Astrocyte (in vitro differentiated cells and primary cell): ENCODE measurements at regions not wholly inside any gene's neighbourhood (a gene's known extent, or its start where the extent isn't known, plus 50 kb on each side); places are given as distances from the start of the nearest gene placed in this dataset.

Experiments used
- DNase-seq: peaks from one replicate; pipeline ENCODE4 v3.0.0-alpha.2; 2010; ENCODE audit warnings: low read depth
- FAIRE-seq: peaks from 2 replicates; lab custom pipeline; 2011; peaks lifted over from hg19 to GRCh38; lab: Jason Lieb, UNC
- H2AFZ ChIP-seq: 2 replicates; pipeline ENCODE4 v1.6.0; 2012; ENCODE audit warnings: low read depth, low read length, inconsistent platforms
- H3K27ac ChIP-seq: 2 replicates; pipeline ENCODE4 v1.5.1; 2011; ENCODE audit warnings: low read depth, low read length, inconsistent platforms
- H3K27me3 ChIP-seq: 2 replicates; pipeline ENCODE4 v1.6.0; 2011; ENCODE audit warnings: low read length, inconsistent platforms; ENCODE audit not compliant: insufficient read depth
- H3K36me3 ChIP-seq: 2 replicates; pipeline ENCODE4 v1.5.1; 2011; ENCODE audit warnings: low read length, inconsistent platforms; ENCODE audit not compliant: insufficient read depth
- H3K4me1 ChIP-seq: 2 replicates; pipeline ENCODE4 v1.5.1; 2011; ENCODE audit warnings: low read length, inconsistent platforms; ENCODE audit not compliant: insufficient read depth
- H3K4me2 ChIP-seq: 2 replicates; pipeline ENCODE4 v1.6.0; 2012; ENCODE audit warnings: low read length, inconsistent platforms
- H3K4me3 ChIP-seq: 2 replicates; pipeline ENCODE4 v1.5.1; 2011; ENCODE audit warnings: low read depth, mild to moderate bottlenecking, low read length, inconsistent platforms; ENCODE audit not compliant: insufficient read depth
- H3K79me2 ChIP-seq: 2 replicates; pipeline ENCODE4 v1.6.0; 2012; ENCODE audit warnings: mild to moderate bottlenecking, low read length, inconsistent platforms; ENCODE audit not compliant: insufficient read depth
- H3K9ac ChIP-seq: 2 replicates; pipeline ENCODE4 v1.6.0; 2012; ENCODE audit warnings: mild to moderate bottlenecking, low read length, inconsistent platforms
- H3K9me3 ChIP-seq: 2 replicates; pipeline ENCODE4 v1.5.1; 2012; ENCODE audit warnings: low read depth, mild to moderate bottlenecking, low read length, inconsistent platforms; ENCODE audit not compliant: insufficient read depth
- H4K20me1 ChIP-seq: 2 replicates; pipeline ENCODE4 v1.6.0; 2012; ENCODE audit warnings: low read length, inconsistent platforms; ENCODE audit not compliant: insufficient read depth
- H3K27ac Mint-ChIP-seq: one replicate; pipeline ENCODE4 v1.8.0; 2021; ENCODE audit warnings: mild to moderate bottlenecking, mixed read lengths; ENCODE audit not compliant: unreplicated experiment
- H3K27me3 Mint-ChIP-seq: one replicate; pipeline ENCODE4 v1.8.0; 2021; ENCODE audit warnings: low read depth, mixed read lengths; ENCODE audit not compliant: unreplicated experiment
- H3K36me3 Mint-ChIP-seq: one replicate; pipeline ENCODE4 v1.8.0; 2021; ENCODE audit warnings: low read depth, mixed read lengths; ENCODE audit not compliant: unreplicated experiment
- H3K4me1 Mint-ChIP-seq: one replicate; pipeline ENCODE4 v1.8.0; 2021; ENCODE audit warnings: low read depth, mixed read lengths; ENCODE audit not compliant: unreplicated experiment
- H3K4me3 Mint-ChIP-seq: one replicate; pipeline ENCODE4 v1.8.0; 2021; ENCODE audit warnings: mild to moderate bottlenecking, moderate library complexity, mixed read lengths; ENCODE audit not compliant: unreplicated experiment
- H3K9me3 Mint-ChIP-seq: one replicate; pipeline ENCODE4 v1.8.0; 2021; ENCODE audit warnings: mild to moderate bottlenecking, mixed read lengths; ENCODE audit not compliant: unreplicated experiment
- EZH2 ChIP-seq: IDR thresholded peaks from 2 replicates; pipeline ENCODE4 v1.6.1; 2012; ENCODE audit warnings: mild to moderate bottlenecking, low read length, inconsistent platforms; ENCODE audit not compliant: insufficient read depth
- TF ChIP-seq, protein P1 (sequence below): IDR thresholded peaks from 2 replicates; pipeline ENCODE4 v1.5.1; 2011; ENCODE audit warnings: low read depth, mild to moderate bottlenecking, inconsistent platforms, low read length, moderate library complexity; ENCODE audit not compliant: insufficient read depth

DNA sequence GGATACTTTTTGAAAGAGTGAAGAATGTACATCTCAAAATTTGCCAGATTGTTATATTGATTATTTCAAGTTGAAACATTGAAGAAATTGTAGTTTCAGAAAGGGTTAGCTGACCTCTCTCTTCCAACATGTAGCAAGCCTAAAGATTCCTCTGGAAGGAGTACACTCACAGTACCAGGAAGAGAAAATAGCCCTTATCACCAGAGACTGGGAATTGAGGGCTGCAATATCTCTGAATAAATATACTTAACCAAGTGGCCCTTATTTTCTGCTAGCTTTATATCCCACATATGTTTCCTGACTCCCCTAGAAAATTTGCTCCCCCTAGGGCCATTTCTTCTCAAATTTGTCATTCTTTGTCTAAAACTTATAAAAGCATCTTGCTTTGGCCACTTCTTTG is 332.2 kb downstream of the GASK1B start:
- no peaks in the 10 kb centered on the region for H3K36me3 ChIP-seq
- DNase-seq = no peak
- FAIRE-seq = no peak
- H3K27ac Mint-ChIP-seq = no peak overlapping the region
- no peak overlapping the region for H3K9ac ChIP-seq
- H3K4me3 Mint-ChIP-seq = no peak overlapping the region
- H2AFZ ChIP-seq = no peak overlapping the region
- H3K9me3 Mint-ChIP-seq = no peaks in the 10 kb centered on the region
- H3K4me3 ChIP-seq = no peak overlapping the region
- no peaks in the 10 kb centered on the region for H3K4me1 Mint-ChIP-seq
- TF ChIP-seq, protein P1, sequence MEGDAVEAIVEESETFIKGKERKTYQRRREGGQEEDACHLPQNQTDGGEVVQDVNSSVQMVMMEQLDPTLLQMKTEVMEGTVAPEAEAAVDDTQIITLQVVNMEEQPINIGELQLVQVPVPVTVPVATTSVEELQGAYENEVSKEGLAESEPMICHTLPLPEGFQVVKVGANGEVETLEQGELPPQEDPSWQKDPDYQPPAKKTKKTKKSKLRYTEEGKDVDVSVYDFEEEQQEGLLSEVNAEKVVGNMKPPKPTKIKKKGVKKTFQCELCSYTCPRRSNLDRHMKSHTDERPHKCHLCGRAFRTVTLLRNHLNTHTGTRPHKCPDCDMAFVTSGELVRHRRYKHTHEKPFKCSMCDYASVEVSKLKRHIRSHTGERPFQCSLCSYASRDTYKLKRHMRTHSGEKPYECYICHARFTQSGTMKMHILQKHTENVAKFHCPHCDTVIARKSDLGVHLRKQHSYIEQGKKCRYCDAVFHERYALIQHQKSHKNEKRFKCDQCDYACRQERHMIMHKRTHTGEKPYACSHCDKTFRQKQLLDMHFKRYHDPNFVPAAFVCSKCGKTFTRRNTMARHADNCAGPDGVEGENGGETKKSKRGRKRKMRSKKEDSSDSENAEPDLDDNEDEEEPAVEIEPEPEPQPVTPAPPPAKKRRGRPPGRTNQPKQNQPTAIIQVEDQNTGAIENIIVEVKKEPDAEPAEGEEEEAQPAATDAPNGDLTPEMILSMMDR = no peak
- no peak for TF ChIP-seq EZH2
- H3K27me3 ChIP-seq = no peaks in the 10 kb centered on the region
- H3K4me1 ChIP-seq = no peaks in the 10 kb centered on the region
- no peaks in the 10 kb centered on the region for H3K36me3 Mint-ChIP-seq
- no peak overlapping the region for H3K4me2 ChIP-seq
- H4K20me1 ChIP-seq = no peaks in the 10 kb centered on the region
- H3K27ac ChIP-seq = no peak overlapping the region
- no peaks in the 10 kb centered on the region for H3K27me3 Mint-ChIP-seq
- no peaks in the 10 kb centered on the region for H3K9me3 ChIP-seq
- H3K79me2 ChIP-seq = no peaks in the 10 kb centered on the region

DNA sequence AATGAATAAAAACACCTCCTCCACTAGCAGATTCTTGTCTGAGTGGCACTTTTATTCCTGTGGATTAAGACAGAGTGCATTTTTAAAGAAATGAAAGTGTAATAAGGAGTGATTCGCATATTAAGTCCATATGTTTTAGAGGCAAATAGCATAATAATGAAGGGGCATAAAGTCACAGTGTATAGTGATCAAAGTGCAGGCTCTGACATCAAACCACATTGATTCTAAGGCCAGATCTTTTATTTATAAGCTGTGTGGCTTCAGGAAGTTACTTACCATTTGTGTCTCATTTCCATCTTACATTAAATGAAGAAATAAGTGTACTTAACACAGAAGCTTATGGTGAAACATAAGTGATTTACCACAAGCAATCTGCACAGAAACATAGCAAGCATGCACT is 332.8 kb downstream of the GASK1B start:
- Histone ChIP-seq H4K20me1 (no peaks in the 10 kb centered on the region), H3K36me3 (no peaks in the 10 kb centered on the region), H3K27me3 (no peaks in the 10 kb centered on the region), H2AFZ (no peak overlapping the region), H3K4me2 (no peak overlapping the region), H3K9ac (no peak overlapping the region), H3K4me1 (no peaks in the 10 kb centered on the region), H3K27ac (no peak overlapping the region), H3K4me3 (no peak overlapping the region), H3K9me3 (no peaks in the 10 kb centered on the region), H3K79me2 (no peaks in the 10 kb centered on the region)
- H3K36me3 Mint-ChIP-seq = no peaks in the 10 kb centered on the region
- H3K4me3 Mint-ChIP-seq = no peak overlapping the region
- FAIRE-seq (no peak), DNase-seq (no peak)
- H3K27me3 Mint-ChIP-seq = no peaks in the 10 kb centered on the region
- no peaks in the 10 kb centered on the region for H3K9me3 Mint-ChIP-seq
- TF ChIP-seq EZH2 = no peak
- no peak overlapping the region for H3K27ac Mint-ChIP-seq
- H3K4me1 Mint-ChIP-seq = no peaks in the 10 kb centered on the region

GRCh38 chr4:157838366-157838765 is 334.5 kb downstream of the GASK1B start:
- no peaks in the 10 kb centered on the region for H3K27me3 Mint-ChIP-seq
- no peaks in the 10 kb centered on the region for H3K36me3 Mint-ChIP-seq
- no peaks in the 10 kb centered on the region for H3K79me2 ChIP-seq
- no peaks in the 10 kb centered on the region for H3K9me3 ChIP-seq
- no peaks in the 10 kb centered on the region for H3K4me1 ChIP-seq
- no peaks in the 10 kb centered on the region for H4K20me1 ChIP-seq
- no peaks in the 10 kb centered on the region for H3K9me3 Mint-ChIP-seq
- no peaks in the 10 kb centered on the region for H3K27me3 ChIP-seq
- no peak overlapping the region for H3K4me3 ChIP-seq
- no peak overlapping the region for H3K4me3 Mint-ChIP-seq
- no peak overlapping the region for H2AFZ ChIP-seq
- no peak overlapping the region for H3K9ac ChIP-seq
- H3K27ac ChIP-seq = no peak overlapping the region
- no peak overlapping the region for H3K27ac Mint-ChIP-seq
- no peaks in the 10 kb centered on the region for H3K4me1 Mint-ChIP-seq
- DNase-seq (no peak), FAIRE-seq (no peak)
- no peak overlapping the region for H3K4me2 ChIP-seq
- TF ChIP-seq EZH2 = no peak
- TF ChIP-seq, protein P1 = no peak
- no peaks in the 10 kb centered on the region for H3K36me3 ChIP-seq
